HEK293 (cell line): ENCODE measurements at regions not wholly inside any gene's neighbourhood (a gene's known extent, or its start where the extent isn't known, plus 50 kb on each side); places are given as distances from the start of the nearest gene placed in this dataset.

Experiments used
- CTCF ChIA-PET: fragments of 350-600 bp; formaldehyde crosslinking; extraction: SDS; loops from one replicate; lab custom pipeline; 2021; ENCODE audit warnings: antibody characterized with exemption; lab: Yijun Ruan, JAX
- POLR2A ChIA-PET: fragments of 300-600 bp; formaldehyde crosslinking; extraction: SDS; loops from one replicate; lab custom pipeline; 2020; ENCODE audit warnings: antibody characterized with exemption, inconsistent platforms; lab: Yijun Ruan, JAX
- H3K27ac ChIP-seq: fragments of 200-500 bp; sonication (Bioruptor generic); 2 replicates; pipeline ENCODE4 v1.5.1; 2014; ENCODE audit warnings: low read depth, low read length, control low read depth, inconsistent platforms; ENCODE audit errors: extremely low read depth
- H3K36me3 ChIP-seq, 2 experiments: fragments of 200-500 bp in 1 of 2; sonication (Bioruptor generic) in 1 of 2; 1 replicate in 1 of 2; 2 replicates in 1 of 2; pipeline ENCODE4 v1.5.1; 2014 to 2017; ENCODE audit warnings: inconsistent platforms in 2 of 2, low read length in 2 of 2; ENCODE audit not compliant: control insufficient read depth in 2 of 2, insufficient read depth in 1 of 2
- H3K4me1 ChIP-seq: fragments of 200-500 bp; sonication (Bioruptor generic); 2 replicates; pipeline ENCODE4 v1.5.1; 2014; ENCODE audit warnings: mild to moderate bottlenecking, low read length, inconsistent platforms; ENCODE audit not compliant: control insufficient read depth, insufficient read depth
- H3K4me3 ChIP-seq: 2 replicates; pipeline ENCODE4 v1.5.1; 2011; ENCODE audit warnings: low read depth, mild to moderate bottlenecking, control low read depth, low read length, moderate library complexity
- H3K9me3 ChIP-seq: fragments of 200-500 bp; sonication (Bioruptor generic); 2 replicates; pipeline ENCODE4 v1.5.1; 2014; ENCODE audit warnings: low read depth, low read length, inconsistent platforms; ENCODE audit not compliant: control insufficient read depth, insufficient read depth
- ATF2 ChIP-seq: fragments of 450-650 bp; formaldehyde crosslinking; IDR thresholded peaks from 2 replicates; pipeline ENCODE4 v1.5.1; 2016; ENCODE audit warnings: missing biosample characterization, missing genetic modification characterization, low read depth
- BCL11B ChIP-seq: fragments of 450-650 bp; formaldehyde crosslinking; IDR thresholded peaks from 2 replicates; pipeline ENCODE4 v1.5.1; 2016; ENCODE audit warnings: low read depth, missing biosample characterization, missing genetic modification characterization
- HOXC10 ChIP-seq: sonication (generic); formaldehyde crosslinking; IDR thresholded peaks from 2 replicates; pipeline ENCODE4 v1.8.1; 2023; ENCODE audit warnings: mild to moderate bottlenecking, missing genetic modification reagents
- MEIS1 ChIP-seq: sonication (generic); formaldehyde crosslinking; IDR thresholded peaks from 2 replicates; pipeline ENCODE4 v1.8.1; 2022; ENCODE audit warnings: missing genetic modification reagents, mild to moderate bottlenecking, borderline replicate concordance
- PRDM4 ChIP-seq: fragments of 450-650 bp; formaldehyde crosslinking; IDR thresholded peaks from 2 replicates; pipeline ENCODE4 v1.5.1; 2017; ENCODE audit warnings: missing biosample characterization, missing genetic modification characterization
- ZBTB11 ChIP-seq: fragments of 450-650 bp; formaldehyde crosslinking; conservative IDR thresholded peaks from 2 replicates; pipeline ENCODE4 v1.5.1; 2016; ENCODE audit warnings: low read depth, missing biosample characterization, missing genetic modification characterization
- ZNF221 ChIP-seq: fragments of 450-650 bp; formaldehyde crosslinking; IDR thresholded peaks from 2 replicates; pipeline ENCODE4 v1.5.1; 2017; ENCODE audit warnings: missing biosample characterization, missing genetic modification characterization, borderline replicate concordance
- ZNF24 ChIP-seq: fragments of 450-650 bp; formaldehyde crosslinking; IDR thresholded peaks from 2 replicates; pipeline ENCODE4 v1.5.1; 2016; ENCODE audit warnings: missing biosample characterization, missing genetic modification characterization
- ZNF433 ChIP-seq: fragments of 450-650 bp; formaldehyde crosslinking; IDR thresholded peaks from 2 replicates; pipeline ENCODE4 v1.5.1; 2016; ENCODE audit warnings: missing biosample characterization, missing genetic modification characterization, low read depth
- ZNF48 ChIP-seq: fragments of 450-650 bp; formaldehyde crosslinking; IDR thresholded peaks from 2 replicates; pipeline ENCODE4 v1.5.1; 2016; ENCODE audit warnings: missing biosample characterization, missing genetic modification characterization
- ZNF624 ChIP-seq: fragments of 450-650 bp; formaldehyde crosslinking; IDR thresholded peaks from 2 replicates; pipeline ENCODE4 v1.5.1; 2017; ENCODE audit warnings: missing biosample characterization, missing genetic modification characterization
- ZNF677 ChIP-seq: fragments of 450-650 bp; IDR thresholded peaks from 2 replicates; pipeline ENCODE4 v1.5.0; 2018; ENCODE audit warnings: missing biosample characterization, mild to moderate bottlenecking, missing genetic modification characterization, moderate library complexity
- ZNF777 ChIP-seq: fragments of 450-650 bp; formaldehyde crosslinking; IDR thresholded peaks from 2 replicates; pipeline ENCODE4 v1.5.1; 2017; ENCODE audit warnings: missing biosample characterization, missing genetic modification characterization, borderline replicate concordance
- TF ChIP-seq, protein P1 (sequence below): fragments of 450-650 bp; formaldehyde crosslinking; IDR thresholded peaks from 2 replicates; pipeline ENCODE4 v1.5.1; 2016; ENCODE audit warnings: missing biosample characterization, missing genetic modification characterization
- TF ChIP-seq, protein P2 (sequence below): fragments of 450-650 bp; formaldehyde crosslinking; IDR thresholded peaks from 2 replicates; pipeline ENCODE4 v1.5.1; 2016; ENCODE audit warnings: missing biosample characterization, missing genetic modification characterization
- TF ChIP-seq, protein P3 (sequence below): fragments of 450-650 bp; formaldehyde crosslinking; IDR thresholded peaks from 2 replicates; pipeline ENCODE4 v1.5.1; 2016; ENCODE audit warnings: missing biosample characterization, missing genetic modification characterization

- ChIA-PET POLR2A (no interaction called here), CTCF (interaction anchor here (0.6 kb wide), 1 partner anchor 54 kb away, joined by 3 read pairs; no protein-coding TSS in a partner anchor)
- H3K36me3 ChIP-seq, result no peaks in the 10 kb centered on the region
- no peak overlapping the region for H3K27ac ChIP-seq
- H3K9me3 ChIP-seq, result no peaks in the 10 kb centered on the region
- TF ChIP-seq ZNF24 (tag by site-specific recombination) (0 out of 2 replicates have a peak, but pooled peaks have one; percentile 31), ZNF433 (tag by site-specific recombination) (no peak)
- TF ChIP-seq, protein P1, sequence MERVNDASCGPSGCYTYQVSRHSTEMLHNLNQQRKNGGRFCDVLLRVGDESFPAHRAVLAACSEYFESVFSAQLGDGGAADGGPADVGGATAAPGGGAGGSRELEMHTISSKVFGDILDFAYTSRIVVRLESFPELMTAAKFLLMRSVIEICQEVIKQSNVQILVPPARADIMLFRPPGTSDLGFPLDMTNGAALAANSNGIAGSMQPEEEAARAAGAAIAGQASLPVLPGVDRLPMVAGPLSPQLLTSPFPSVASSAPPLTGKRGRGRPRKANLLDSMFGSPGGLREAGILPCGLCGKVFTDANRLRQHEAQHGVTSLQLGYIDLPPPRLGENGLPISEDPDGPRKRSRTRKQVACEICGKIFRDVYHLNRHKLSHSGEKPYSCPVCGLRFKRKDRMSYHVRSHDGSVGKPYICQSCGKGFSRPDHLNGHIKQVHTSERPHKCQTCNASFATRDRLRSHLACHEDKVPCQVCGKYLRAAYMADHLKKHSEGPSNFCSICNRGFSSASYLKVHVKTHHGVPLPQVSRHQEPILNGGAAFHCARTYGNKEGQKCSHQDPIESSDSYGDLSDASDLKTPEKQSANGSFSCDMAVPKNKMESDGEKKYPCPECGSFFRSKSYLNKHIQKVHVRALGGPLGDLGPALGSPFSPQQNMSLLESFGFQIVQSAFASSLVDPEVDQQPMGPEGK (tag by site-specific recombination), result 0 out of 2 replicates have a peak, but pooled peaks have one; percentile 27
- no peaks in the 10 kb centered on the region for H3K4me1 ChIP-seq
- no peak overlapping the region for H3K4me3 ChIP-seq
These were observed 72.6 kb upstream of the CNEP1R1 start for GRCh38 chr16:49952386-49952785.

DNA sequence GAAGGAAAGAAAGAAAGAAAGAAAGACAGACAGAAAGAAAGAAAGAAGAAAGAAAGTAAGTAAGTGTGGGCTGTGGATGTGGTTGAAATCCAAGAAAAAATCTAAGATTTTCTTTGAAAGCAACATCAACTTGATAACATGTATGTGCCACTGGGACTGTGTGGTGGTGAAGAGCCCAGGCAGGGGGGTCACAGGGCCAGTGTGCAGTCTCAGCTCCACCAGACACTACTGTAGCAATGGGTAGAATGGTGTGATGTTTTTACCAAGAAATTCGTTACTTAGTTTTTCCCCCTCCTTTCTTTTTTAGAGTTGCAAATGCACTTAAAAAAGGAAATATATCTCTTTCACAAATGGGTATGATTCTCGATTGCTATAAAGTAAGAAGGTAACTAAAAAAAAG lies 71.9 kb upstream of the CNEP1R1 start:
- Histone ChIP-seq H3K27ac (no peak overlapping the region), H3K9me3 (no peaks in the 10 kb centered on the region), H3K4me3 (no peak overlapping the region), H3K4me1 (0 out of 2 replicates have a peak, but pooled peaks cover under 1% of the 10 kb centered on the region), H3K36me3 (no peaks in the 10 kb centered on the region)
- ChIA-PET POLR2A (no interaction called here), CTCF (interaction anchor here (0.7 kb wide), 2 partner anchors 36 to 41 kb away, joined by 3 to 4 read pairs; no protein-coding TSS in a partner anchor)
- TF ChIP-seq PRDM4, result no peak
- TF ChIP-seq ZNF48, result no peak
- TF ChIP-seq, protein P2, sequence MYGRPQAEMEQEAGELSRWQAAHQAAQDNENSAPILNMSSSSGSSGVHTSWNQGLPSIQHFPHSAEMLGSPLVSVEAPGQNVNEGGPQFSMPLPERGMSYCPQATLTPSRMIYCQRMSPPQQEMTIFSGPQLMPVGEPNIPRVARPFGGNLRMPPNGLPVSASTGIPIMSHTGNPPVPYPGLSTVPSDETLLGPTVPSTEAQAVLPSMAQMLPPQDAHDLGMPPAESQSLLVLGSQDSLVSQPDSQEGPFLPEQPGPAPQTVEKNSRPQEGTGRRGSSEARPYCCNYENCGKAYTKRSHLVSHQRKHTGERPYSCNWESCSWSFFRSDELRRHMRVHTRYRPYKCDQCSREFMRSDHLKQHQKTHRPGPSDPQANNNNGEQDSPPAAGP (tag by site-specific recombination), result no peak
- TF ChIP-seq, protein P3, sequence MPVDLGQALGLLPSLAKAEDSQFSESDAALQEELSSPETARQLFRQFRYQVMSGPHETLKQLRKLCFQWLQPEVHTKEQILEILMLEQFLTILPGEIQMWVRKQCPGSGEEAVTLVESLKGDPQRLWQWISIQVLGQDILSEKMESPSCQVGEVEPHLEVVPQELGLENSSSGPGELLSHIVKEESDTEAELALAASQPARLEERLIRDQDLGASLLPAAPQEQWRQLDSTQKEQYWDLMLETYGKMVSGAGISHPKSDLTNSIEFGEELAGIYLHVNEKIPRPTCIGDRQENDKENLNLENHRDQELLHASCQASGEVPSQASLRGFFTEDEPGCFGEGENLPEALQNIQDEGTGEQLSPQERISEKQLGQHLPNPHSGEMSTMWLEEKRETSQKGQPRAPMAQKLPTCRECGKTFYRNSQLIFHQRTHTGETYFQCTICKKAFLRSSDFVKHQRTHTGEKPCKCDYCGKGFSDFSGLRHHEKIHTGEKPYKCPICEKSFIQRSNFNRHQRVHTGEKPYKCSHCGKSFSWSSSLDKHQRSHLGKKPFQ (tag by site-specific recombination), result no peak

GRCh38 chr16:49955858-49956257 lies 69.2 kb upstream of the CNEP1R1 start:
- no peaks in the 10 kb centered on the region for H3K9me3 ChIP-seq
- H3K4me1 ChIP-seq, result peaks cover 3% of the 10 kb centered on the region; the same call in 1 of the 2 replicates
- POLR2A ChIA-PET, result no interaction called here
- no peak overlapping the region for H3K4me3 ChIP-seq
- CTCF ChIA-PET, result interaction anchor here (0.6 to 3.0 kb wide), 2 partner anchors 11 to 133 kb away, joined by 3 to 14 read pairs; no protein-coding TSS in a partner anchor
- no peaks in the 10 kb centered on the region for H3K36me3 ChIP-seq
- no peak overlapping the region for H3K27ac ChIP-seq
- no peak for TF ChIP-seq ZNF777 (tag by site-specific recombination)
- TF ChIP-seq MEIS1 (CRISPR knock-in tag), result no peak
- no peak for TF ChIP-seq ZBTB11 (tag by site-specific recombination)
- no peak for TF ChIP-seq BCL11B (tag by site-specific recombination)
- no peak for TF ChIP-seq ATF2 (tag by site-specific recombination)
- no peak for TF ChIP-seq HOXC10 (CRISPR knock-in tag)
- TF ChIP-seq ZNF24 (tag by site-specific recombination), result no peak
- no peak for TF ChIP-seq ZNF221 (tag by site-specific recombination)
- TF ChIP-seq ZNF677 (tag by site-specific recombination), result no peak
- TF ChIP-seq ZNF624 (tag by site-specific recombination), result no peak
